Hepatocyte (in vitro differentiated cells): ENCODE measurements at regions not wholly inside any gene's neighbourhood (a gene's known extent, or its start where the extent isn't known, plus 50 kb on each side); places are given as distances from the start of the nearest gene placed in this dataset.

Source experiments
- DNase-seq: peaks from one replicate; pipeline ENCODE4 v3.0.0-alpha.2; 2016; ENCODE audit warnings: low spot score
- H2AFZ ChIP-seq: fragments of 200-600 bp; sonication (generic); 2 replicates; pipeline ENCODE4 v1.6.0; 2016; ENCODE audit warnings: antibody characterized with exemption, mild to moderate bottlenecking
- H3K27ac ChIP-seq: fragments of 200-600 bp; sonication (generic); 2 replicates; pipeline ENCODE4 v1.5.1; 2016; ENCODE audit warnings: mild to moderate bottlenecking
- H3K27me3 ChIP-seq: fragments of 200-600 bp; sonication (generic); 2 replicates; pipeline ENCODE4 v1.6.1; 2016
- H3K36me3 ChIP-seq: fragments of 200-600 bp; sonication (generic); replicated peaks from 2 replicates; pipeline ENCODE4 v1.5.1; 2016; ENCODE audit warnings: low read depth; ENCODE audit not compliant: insufficient read depth
- H3K4me1 ChIP-seq: fragments of 200-600 bp; sonication (generic); 2 replicates; pipeline ENCODE4 v1.5.1; 2016; ENCODE audit warnings: mild to moderate bottlenecking, moderate library complexity; ENCODE audit not compliant: insufficient read depth
- H3K4me2 ChIP-seq: fragments of 200-600 bp; sonication (generic); 2 replicates; pipeline ENCODE4 v1.6.0; 2016
- H3K4me3 ChIP-seq: fragments of 200-600 bp; sonication (generic); 2 replicates; pipeline ENCODE4 v1.5.1; 2016; ENCODE audit warnings: mild to moderate bottlenecking
- H3K79me2 ChIP-seq: fragments of 200-600 bp; sonication (generic); 2 replicates; pipeline ENCODE4 v1.6.0; 2017; ENCODE audit warnings: mild to moderate bottlenecking
- H3K9me2 ChIP-seq: fragments of 200-600 bp; sonication (generic); replicated peaks from 2 replicates; pipeline ENCODE4 v1.6.0; 2017; ENCODE audit warnings: mild to moderate bottlenecking; ENCODE audit not compliant: insufficient read depth
- H3K9me3 ChIP-seq: fragments of 200-600 bp; sonication (generic); 2 replicates; pipeline ENCODE4 v1.5.1; 2016; ENCODE audit warnings: low read depth, mild to moderate bottlenecking
- H4K20me1 ChIP-seq: fragments of 200-600 bp; sonication (generic); 2 replicates; pipeline ENCODE4 v1.6.0; 2016; ENCODE audit warnings: mild to moderate bottlenecking; ENCODE audit not compliant: insufficient read depth, poor library complexity, severe bottlenecking
- EZH2 ChIP-seq: fragments of 200-600 bp; sonication (generic); IDR thresholded peaks from 2 replicates; pipeline ENCODE4 v1.6.1; 2016; ENCODE audit warnings: antibody characterized with exemption, mild to moderate bottlenecking, borderline replicate concordance
- EZH2phosphoT487 ChIP-seq: fragments of 200-600 bp; sonication (generic); IDR thresholded peaks from one replicate; pipeline ENCODE4 v1.6.1; 2018; ENCODE audit warnings: antibody characterized with exemption, mild to moderate bottlenecking, low read depth, moderate library complexity; ENCODE audit not compliant: unreplicated experiment, severe bottlenecking
- WGBS: methylation state at CpG from one replicate; pipeline ENCODE4 v1.1.6; 2016; ENCODE audit warnings: low lambda C conversion rate; ENCODE audit errors: missing lambda C conversion rate; 5-methylcytosine and 5-hydroxymethylcytosine counted together
- TF ChIP-seq, protein P1 (sequence below): fragments of 200-600 bp; sonication (generic); IDR thresholded peaks from 2 replicates; pipeline ENCODE4 v1.5.1; 2016; ENCODE audit warnings: antibody characterized with exemption, mild to moderate bottlenecking; ENCODE audit not compliant: poor library complexity

DNA sequence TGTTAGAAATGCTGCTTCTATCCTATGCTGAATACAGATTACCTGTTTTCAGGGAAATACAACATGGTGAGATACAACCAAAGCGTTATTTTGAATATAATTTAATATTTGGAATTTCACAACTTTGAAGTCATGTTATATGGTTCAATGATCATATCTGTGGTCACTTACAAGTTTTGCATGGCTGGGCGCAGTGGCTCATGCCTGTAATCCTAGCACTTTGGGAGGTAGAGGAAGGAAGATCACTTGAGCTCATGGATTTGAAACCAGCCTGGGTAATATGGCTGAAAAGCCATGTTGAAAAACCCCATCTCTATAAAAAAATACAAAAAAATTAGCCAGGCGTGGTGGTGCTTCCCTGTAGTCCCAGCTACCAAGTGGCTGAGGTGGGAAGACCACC lies 57.9 kb downstream of the DOP1B start:
- Histone ChIP-seq H3K27ac (no peak overlapping the region), H3K9me3 (no peaks in the 10 kb centered on the region), H3K4me1 (no peaks in the 10 kb centered on the region), H4K20me1 (no peaks in the 10 kb centered on the region), H3K4me3 (no peak overlapping the region), H3K27me3 (no peaks in the 10 kb centered on the region), H3K36me3 (no peaks in the 10 kb centered on the region), H3K79me2 (no peaks in the 10 kb centered on the region), H3K4me2 (no peak overlapping the region), H2AFZ (no peak overlapping the region), H3K9me2 (no peaks in the 10 kb centered on the region)
- TF ChIP-seq EZH2phosphoT487 (no peak), EZH2 (no peak)
- TF ChIP-seq, protein P1, sequence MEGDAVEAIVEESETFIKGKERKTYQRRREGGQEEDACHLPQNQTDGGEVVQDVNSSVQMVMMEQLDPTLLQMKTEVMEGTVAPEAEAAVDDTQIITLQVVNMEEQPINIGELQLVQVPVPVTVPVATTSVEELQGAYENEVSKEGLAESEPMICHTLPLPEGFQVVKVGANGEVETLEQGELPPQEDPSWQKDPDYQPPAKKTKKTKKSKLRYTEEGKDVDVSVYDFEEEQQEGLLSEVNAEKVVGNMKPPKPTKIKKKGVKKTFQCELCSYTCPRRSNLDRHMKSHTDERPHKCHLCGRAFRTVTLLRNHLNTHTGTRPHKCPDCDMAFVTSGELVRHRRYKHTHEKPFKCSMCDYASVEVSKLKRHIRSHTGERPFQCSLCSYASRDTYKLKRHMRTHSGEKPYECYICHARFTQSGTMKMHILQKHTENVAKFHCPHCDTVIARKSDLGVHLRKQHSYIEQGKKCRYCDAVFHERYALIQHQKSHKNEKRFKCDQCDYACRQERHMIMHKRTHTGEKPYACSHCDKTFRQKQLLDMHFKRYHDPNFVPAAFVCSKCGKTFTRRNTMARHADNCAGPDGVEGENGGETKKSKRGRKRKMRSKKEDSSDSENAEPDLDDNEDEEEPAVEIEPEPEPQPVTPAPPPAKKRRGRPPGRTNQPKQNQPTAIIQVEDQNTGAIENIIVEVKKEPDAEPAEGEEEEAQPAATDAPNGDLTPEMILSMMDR = no peak
- 77% methylated on average over 3 of the region's 3 CpGs for WGBS
- no peak for DNase-seq

DNA sequence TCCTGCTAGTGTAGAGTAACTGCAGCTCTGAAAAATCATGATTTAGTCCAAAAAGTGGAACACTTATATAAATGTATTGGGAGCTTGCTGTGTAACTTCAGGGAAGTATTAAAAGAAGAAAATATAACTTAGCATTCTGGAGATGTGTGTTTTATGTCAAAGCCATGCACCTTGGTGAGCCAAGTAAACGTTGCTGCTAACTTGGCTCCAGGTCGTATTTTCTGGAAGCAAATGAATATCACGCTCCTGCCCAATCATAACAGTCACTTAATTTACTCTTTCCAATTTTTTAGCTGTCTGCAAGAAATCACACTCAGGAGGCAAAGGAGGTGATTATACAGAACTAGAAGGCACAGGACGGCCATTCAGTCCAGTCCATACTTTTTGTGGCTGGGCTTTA lies 61.1 kb downstream of the DOP1B start:
- Histone ChIP-seq H3K36me3 (no peaks in the 10 kb centered on the region), H3K9me3 (no peaks in the 10 kb centered on the region), H3K27ac (no peak overlapping the region)

DNA sequence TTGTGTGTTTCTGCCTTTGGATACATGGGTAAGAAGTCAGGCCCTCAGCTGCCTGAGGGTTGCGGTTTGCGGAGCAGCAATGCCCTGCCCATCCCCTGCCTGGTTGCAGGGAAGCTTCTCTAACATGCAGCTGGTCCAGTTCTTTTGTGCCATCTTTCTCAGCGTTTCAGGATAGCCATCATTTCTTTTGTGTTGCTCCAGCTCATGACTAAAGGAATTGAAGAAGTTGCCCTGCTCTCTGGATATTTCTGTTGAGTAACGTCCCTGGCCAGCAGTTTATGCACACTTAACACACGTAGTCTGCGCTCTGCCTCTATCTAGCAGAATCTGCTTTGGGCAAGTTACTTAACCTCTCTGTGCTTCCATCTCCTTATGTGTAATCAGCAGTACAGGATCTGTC lies 62.1 kb downstream of the DOP1B start:
- no peaks in the 10 kb centered on the region for H3K27me3 ChIP-seq
- no peak overlapping the region for H3K27ac ChIP-seq
- no peaks in the 10 kb centered on the region for H3K9me2 ChIP-seq
- no peaks in the 10 kb centered on the region for H3K9me3 ChIP-seq
- no peaks in the 10 kb centered on the region for H3K4me1 ChIP-seq
- TF ChIP-seq EZH2 (no peak), EZH2phosphoT487 (no peak)
- TF ChIP-seq, protein P1 = no peak
- H4K20me1 ChIP-seq = no peaks in the 10 kb centered on the region
- no peak overlapping the region for H3K4me2 ChIP-seq
- H3K4me3 ChIP-seq = no peak overlapping the region
- no peak overlapping the region for H2AFZ ChIP-seq
- no peaks in the 10 kb centered on the region for H3K79me2 ChIP-seq
- no peak for DNase-seq
- 85% methylated on average over 6 of the region's 6 CpGs for WGBS
- no peaks in the 10 kb centered on the region for H3K36me3 ChIP-seq

More for the DNA sequence above, 61.1 kb downstream of the DOP1B start:
- Histone ChIP-seq H3K27me3 (no peaks in the 10 kb centered on the region), H3K79me2 (no peaks in the 10 kb centered on the region), H3K4me1 (no peaks in the 10 kb centered on the region), H2AFZ (no peak overlapping the region), H4K20me1 (no peaks in the 10 kb centered on the region), H3K9me2 (no peaks in the 10 kb centered on the region), H3K4me2 (no peak overlapping the region), H3K4me3 (no peak overlapping the region)
- DNase-seq = no peak
- TF ChIP-seq, protein P1 = no peak
- no peak for TF ChIP-seq EZH2phosphoT487
- no peak for TF ChIP-seq EZH2
- WGBS = 81% methylated on average over 4 of the region's 4 CpGs

DNA sequence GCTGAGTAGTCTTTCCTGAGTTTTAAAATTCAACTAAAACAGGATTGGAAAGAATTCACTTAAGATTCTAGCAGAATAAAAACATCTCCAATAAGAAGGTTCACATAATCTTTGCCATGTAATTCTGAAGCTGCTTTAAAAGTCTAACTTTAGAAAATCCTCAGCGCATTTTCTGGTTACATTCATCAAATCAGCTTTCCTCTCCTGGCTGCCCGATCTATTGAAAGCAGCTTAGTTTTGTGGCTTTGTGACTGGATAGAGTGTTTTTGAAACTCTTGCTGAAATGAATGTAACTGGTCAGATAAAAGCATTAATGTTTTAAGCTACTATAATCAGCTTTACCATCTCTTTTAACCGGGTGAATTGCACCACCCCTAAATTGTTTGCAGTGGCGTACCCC lies 66.8 kb downstream of the DOP1B start:
- Histone ChIP-seq H3K27me3 (no peaks in the 10 kb centered on the region), H3K9me2 (no peaks in the 10 kb centered on the region), H4K20me1 (no peaks in the 10 kb centered on the region), H3K27ac (no peak overlapping the region), H3K4me1 (no peaks in the 10 kb centered on the region), H3K4me3 (no peak overlapping the region), H3K4me2 (no peak overlapping the region), H3K79me2 (no peaks in the 10 kb centered on the region), H2AFZ (no peak overlapping the region), H3K36me3 (no peaks in the 10 kb centered on the region), H3K9me3 (no peaks in the 10 kb centered on the region)
- DNase-seq = no peak
- TF ChIP-seq EZH2 (no peak), EZH2phosphoT487 (no peak)
- TF ChIP-seq, protein P1 = no peak
- 56% methylated on average over 4 of the region's 4 CpGs for WGBS
